Erythroblast (primary cell): ENCODE measurements at regions not wholly inside any gene's neighbourhood (a gene's known extent, or its start where the extent isn't known, plus 50 kb on each side); places are given as distances from the start of the nearest gene placed in this dataset.

Experiments used
- GATA1 ChIP-seq: IDR thresholded peaks from 2 replicates; pipeline ENCODE4 v1.6.1; 2011; ENCODE audit warnings: low read depth, mild to moderate bottlenecking, control low read depth, low read length, moderate library complexity
- POLR2A ChIP-seq: IDR thresholded peaks from 2 replicates; pipeline ENCODE4 v1.6.1; 2011; ENCODE audit warnings: mild to moderate bottlenecking, low read length

GRCh38 chr2:65727816-65728215 lies 295.4 kb upstream of the SPRED2 start:
- TF ChIP-seq POLR2A (no peak), GATA1 (no peak)
